SJCRH30 (cell line): ENCODE measurements at regions not wholly inside any gene's neighbourhood (a gene's known extent, or its start where the extent isn't known, plus 50 kb on each side); places are given as distances from the start of the nearest gene placed in this dataset.

Source experiments
- DNase-seq, 2 experiments: peaks; one replicate each; pipeline ENCODE4 v3.0.0-alpha.2; 2015 to 2020
- H3K27ac ChIP-seq: fragments of 250-450 bp; sonication (Bioruptor Pico); 2 replicates; pipeline ENCODE4 v1.5.1; 2020; ENCODE audit warnings: mild to moderate bottlenecking, moderate library complexity
- H3K27me3 ChIP-seq: fragments of 250-450 bp; sonication (Bioruptor Pico); 2 replicates; pipeline ENCODE4 v1.5.1; 2020; ENCODE audit warnings: mild to moderate bottlenecking, moderate library complexity
- H3K36me3 ChIP-seq: fragments of 250-450 bp; sonication (Bioruptor Pico); 2 replicates; pipeline ENCODE4 v1.5.1; 2020; ENCODE audit warnings: mild to moderate bottlenecking, moderate library complexity
- H3K4me1 ChIP-seq: fragments of 250-450 bp; sonication (Bioruptor Pico); 2 replicates; pipeline ENCODE4 v1.5.1; 2020; ENCODE audit warnings: mild to moderate bottlenecking, moderate library complexity
- H3K4me3 ChIP-seq: fragments of 250-450 bp; sonication (Bioruptor Pico); 2 replicates; pipeline ENCODE4 v1.5.1; 2020; ENCODE audit warnings: mild to moderate bottlenecking, moderate library complexity
- H3K9me3 ChIP-seq: fragments of 250-450 bp; sonication (Bioruptor Pico); replicated peaks from 2 replicates; pipeline ENCODE4 v1.5.1; 2020; ENCODE audit warnings: mild to moderate bottlenecking, moderate library complexity

DNA sequence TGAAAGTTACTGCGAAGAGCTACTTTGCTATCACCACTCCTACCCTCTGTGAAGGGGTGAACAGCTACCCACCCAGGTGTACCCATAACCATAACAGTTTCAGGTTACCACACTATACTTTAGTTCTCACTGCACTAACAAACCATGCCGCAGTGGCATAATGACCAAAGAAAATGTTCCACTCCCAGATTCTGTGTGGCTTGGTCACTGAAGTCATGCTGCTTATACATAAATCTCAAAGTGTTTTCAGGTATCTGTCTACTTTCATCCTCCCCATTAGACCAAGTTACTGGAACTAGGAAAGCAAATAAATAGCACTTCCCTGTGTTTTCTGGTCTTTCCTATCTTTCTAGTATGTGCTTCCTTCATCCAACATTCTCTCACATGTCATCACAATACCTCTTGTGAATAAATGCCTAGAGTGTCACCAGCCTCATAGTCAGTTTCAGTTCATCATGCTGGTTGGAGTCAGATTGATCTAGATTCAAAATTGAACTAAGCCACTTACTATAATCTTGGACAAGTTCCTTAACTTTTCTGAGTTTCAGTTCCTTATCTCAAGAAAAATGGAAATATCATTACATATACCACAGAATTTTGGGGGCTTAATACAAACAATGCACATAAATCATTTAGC lies 293.6 kb downstream of the FSIP2 start:
- Histone ChIP-seq H3K36me3 (no peaks in the 10 kb centered on the region), H3K27me3 (no peaks in the 10 kb centered on the region), H3K9me3 (0 out of 2 replicates have a peak, but pooled peaks cover 5% of the 10 kb centered on the region), H3K4me3 (no peak overlapping the region), H3K27ac (no peak overlapping the region), H3K4me1 (peaks cover 6% of the 10 kb centered on the region)
- peak in 1 of 2 experiments; percentile 30 for DNase-seq

DNA sequence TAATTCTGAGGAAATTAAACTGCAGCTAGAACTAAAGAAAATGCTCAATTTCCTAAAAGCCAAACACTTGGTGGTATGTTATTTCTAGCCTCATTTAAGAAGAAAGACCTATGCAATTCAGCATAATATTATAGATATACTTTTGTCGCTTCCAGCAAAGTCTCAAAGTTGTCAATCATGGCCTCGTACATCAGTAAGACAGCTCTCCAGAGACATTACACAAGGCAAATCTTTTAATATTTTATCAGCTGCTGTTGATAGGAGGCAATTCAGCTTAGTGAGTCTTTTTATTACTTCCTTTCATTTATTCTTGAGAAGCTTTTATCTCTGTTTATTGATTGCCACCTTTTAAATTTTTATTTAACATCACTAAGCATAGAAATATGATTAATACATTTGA lies 294.3 kb downstream of the FSIP2 start:
- no peaks in the 10 kb centered on the region for H3K27me3 ChIP-seq
- DNase-seq, result no peak
- no peak overlapping the region for H3K4me3 ChIP-seq
- 0 out of 2 replicates have a peak, but pooled peaks cover 5% of the 10 kb centered on the region for H3K9me3 ChIP-seq
- H3K36me3 ChIP-seq, result no peaks in the 10 kb centered on the region
- no peak overlapping the region for H3K27ac ChIP-seq
- peaks cover 8% of the 10 kb centered on the region for H3K4me1 ChIP-seq

DNA sequence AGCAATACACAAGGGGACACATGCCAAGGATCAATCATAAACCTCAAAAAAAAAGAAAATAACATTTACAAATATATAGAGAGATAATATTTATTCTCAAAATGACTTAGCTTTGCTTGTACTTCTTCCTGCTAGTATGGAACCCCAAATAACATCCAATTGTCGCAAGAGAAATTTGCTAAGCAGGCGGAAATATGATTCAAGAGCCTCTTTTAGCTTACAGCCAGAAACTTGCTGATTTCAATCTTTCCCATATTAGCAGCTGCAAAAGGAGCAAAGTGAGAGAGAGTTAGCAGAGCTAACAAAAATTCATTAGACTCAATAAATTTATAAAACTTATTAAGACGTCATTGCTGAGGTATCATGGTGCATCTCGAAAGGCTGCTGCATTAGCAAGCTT lies 294.9 kb downstream of the FSIP2 start:
- H3K36me3 ChIP-seq, result no peaks in the 10 kb centered on the region
- H3K27me3 ChIP-seq, result no peaks in the 10 kb centered on the region
- no peak overlapping the region for H3K4me3 ChIP-seq
- H3K27ac ChIP-seq, result no peak overlapping the region
- 0 out of 2 replicates have a peak, but pooled peaks cover 5% of the 10 kb centered on the region for H3K9me3 ChIP-seq
- no peak for DNase-seq
- peaks cover 8% of the 10 kb centered on the region for H3K4me1 ChIP-seq

DNA sequence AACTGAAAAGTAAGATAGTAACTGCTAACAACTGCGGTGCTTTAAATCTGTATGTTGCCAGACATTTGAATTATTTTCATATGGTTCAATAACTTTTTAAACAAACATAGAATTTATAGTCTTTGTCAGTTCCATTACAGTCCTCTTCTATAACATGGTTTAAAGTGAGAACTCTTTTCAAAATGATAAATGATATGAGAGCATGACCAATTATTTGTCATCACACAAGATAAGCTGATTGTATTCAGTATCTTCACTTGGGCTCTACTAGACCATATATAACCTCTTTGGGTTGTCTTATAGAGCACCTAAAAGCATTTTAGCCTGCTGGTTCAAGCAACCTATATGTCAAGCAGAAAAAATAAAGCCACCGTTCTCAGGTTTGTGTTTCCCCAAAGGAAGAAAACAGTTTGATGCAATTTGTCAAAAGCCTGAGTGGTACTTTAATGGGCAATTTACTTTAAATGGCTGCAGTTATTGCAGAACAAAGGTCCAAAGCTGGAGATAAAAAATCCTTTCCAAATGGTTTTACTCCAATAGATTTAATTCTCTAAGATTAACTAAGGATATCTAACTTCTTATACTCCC lies 298.4 kb downstream of the FSIP2 start:
- Histone ChIP-seq H3K27me3 (no peaks in the 10 kb centered on the region), H3K27ac (no peak overlapping the region), H3K4me3 (no peak overlapping the region), H3K36me3 (no peaks in the 10 kb centered on the region), H3K9me3 (no peaks in the 10 kb centered on the region), H3K4me1 (peaks cover 18% of the 10 kb centered on the region)
- peak in 1 of 2 experiments; percentile 47 for DNase-seq

DNA sequence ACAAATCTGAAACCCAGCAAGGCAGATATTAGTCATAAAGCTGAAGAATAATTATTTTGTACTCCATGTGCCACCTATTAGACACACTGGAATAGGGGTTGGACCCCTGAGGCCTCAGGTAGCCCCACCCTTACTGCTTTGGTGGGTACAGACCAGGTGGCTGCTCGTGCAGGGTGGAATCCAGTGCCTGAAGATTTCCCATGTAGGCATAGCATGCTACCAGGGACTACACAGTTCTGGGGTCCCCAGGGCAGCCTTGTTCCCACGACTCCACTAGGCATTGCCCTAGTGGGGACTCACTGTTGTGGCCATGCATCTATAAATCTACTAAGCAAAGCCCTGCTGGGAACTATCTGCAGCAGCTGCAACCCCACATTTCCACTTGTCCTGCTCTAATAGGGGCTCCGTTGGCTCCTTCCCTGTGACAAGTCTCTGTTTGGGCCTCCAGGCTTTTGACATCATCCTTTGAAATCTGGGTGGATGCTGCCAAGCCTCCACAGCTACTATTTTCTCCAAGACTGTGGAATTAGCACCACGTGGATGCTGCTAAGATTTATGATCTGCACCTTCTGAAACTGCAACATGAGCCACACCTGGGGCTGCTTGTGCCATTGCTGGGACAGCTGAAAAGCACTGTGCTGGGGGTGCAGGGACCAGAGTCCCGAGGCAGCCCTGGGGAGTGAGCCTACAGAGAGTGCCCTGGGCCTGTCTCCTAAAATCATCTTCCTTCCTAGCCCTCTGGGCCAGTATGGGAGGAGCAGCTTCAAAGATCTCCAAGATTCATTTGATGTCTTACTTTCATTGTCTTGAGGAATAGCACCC lies 303.8 kb downstream of the FSIP2 start:
- H3K36me3 ChIP-seq, result no peaks in the 10 kb centered on the region
- H3K4me3 ChIP-seq, result no peak overlapping the region
- H3K27ac ChIP-seq, result no peak overlapping the region
- peaks cover 10% of the 10 kb centered on the region for H3K4me1 ChIP-seq
- no peaks in the 10 kb centered on the region; the same call in 1 of the 2 replicates for H3K9me3 ChIP-seq
- DNase-seq, result peak in 1 of 2 experiments; percentile 50
- H3K27me3 ChIP-seq, result no peaks in the 10 kb centered on the region

DNA sequence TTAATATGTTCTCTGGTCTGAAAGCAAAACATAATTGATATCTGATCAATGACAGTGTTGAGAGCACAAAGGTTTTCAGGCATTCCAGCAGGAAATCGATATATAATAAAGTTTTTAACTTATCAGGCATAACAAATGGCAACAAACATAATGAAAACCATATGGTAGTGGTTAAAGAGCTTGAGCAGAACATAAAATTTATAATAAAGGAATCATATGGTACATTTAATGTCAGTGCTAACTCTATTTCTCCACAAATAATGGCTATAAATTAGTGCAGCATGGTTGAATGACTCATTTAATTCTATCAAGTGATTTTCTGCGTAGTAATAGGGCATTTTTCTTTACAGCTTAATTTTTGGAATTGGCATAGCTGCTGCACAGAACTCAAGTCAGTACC lies 306.2 kb downstream of the FSIP2 start:
- Histone ChIP-seq H3K4me1 (peaks cover 10% of the 10 kb centered on the region), H3K9me3 (no peaks in the 10 kb centered on the region; the same call in 1 of the 2 replicates), H3K27ac (no peak overlapping the region), H3K27me3 (no peaks in the 10 kb centered on the region), H3K4me3 (no peak overlapping the region), H3K36me3 (no peaks in the 10 kb centered on the region)
- no peak for DNase-seq

DNA sequence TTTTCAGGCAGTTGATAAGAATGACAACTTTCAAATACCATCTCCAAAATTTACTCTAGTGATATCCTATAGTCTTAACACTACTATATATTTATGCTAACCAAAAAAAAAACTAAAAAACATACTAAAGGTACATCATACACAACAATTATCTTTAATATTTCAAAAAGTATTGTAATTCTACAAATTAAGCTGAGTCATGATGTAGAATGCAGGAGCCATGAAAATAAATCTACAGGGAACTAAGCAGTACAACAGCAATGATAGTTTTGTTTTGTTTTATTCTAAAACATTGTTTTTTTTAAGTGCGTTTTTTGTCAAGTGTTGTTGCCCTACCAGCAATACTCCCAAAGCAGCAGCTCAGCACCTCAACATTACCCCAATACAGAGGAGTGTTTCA lies 314.3 kb downstream of the FSIP2 start:
- H3K27ac ChIP-seq, result no peak overlapping the region
- no peaks in the 10 kb centered on the region for H3K36me3 ChIP-seq
- no peak overlapping the region for H3K4me3 ChIP-seq
- no peaks in the 10 kb centered on the region for H3K27me3 ChIP-seq
- peaks cover 3% of the 10 kb centered on the region; the same call in 1 of the 2 replicates for H3K4me1 ChIP-seq
- DNase-seq, result no peak
- no peaks in the 10 kb centered on the region; the same call in 1 of the 2 replicates for H3K9me3 ChIP-seq

DNA sequence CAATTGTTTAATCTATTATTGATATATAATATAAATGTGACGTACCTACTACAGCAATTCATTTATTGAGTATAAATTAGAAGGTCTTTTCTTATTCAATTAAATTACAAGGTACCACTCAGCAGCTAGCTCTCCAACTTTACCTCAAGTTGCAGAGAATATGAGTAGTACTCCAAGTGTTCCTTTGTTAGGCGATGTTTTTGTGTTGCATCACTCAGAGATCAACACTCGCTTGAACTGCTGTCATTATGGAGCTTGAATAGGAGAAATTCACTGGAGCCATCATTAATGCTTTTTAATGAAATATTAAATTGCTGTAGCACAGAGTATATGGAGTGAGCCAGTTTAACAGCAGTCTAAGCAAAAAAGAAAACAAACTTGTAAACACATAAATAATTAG lies 320.0 kb downstream of the FSIP2 start:
- peaks cover 18% of the 10 kb centered on the region for H3K4me1 ChIP-seq
- no peaks in the 10 kb centered on the region; the same call in 1 of the 2 replicates for H3K9me3 ChIP-seq
- H3K27ac ChIP-seq, result no peak overlapping the region
- no peak overlapping the region for H3K4me3 ChIP-seq
- 0 out of 2 replicates have a peak, but pooled peaks cover 2% of the 10 kb centered on the region for H3K36me3 ChIP-seq
- no peaks in the 10 kb centered on the region for H3K27me3 ChIP-seq
- DNase-seq, result peak in 1 of 2 experiments; percentile 32

DNA sequence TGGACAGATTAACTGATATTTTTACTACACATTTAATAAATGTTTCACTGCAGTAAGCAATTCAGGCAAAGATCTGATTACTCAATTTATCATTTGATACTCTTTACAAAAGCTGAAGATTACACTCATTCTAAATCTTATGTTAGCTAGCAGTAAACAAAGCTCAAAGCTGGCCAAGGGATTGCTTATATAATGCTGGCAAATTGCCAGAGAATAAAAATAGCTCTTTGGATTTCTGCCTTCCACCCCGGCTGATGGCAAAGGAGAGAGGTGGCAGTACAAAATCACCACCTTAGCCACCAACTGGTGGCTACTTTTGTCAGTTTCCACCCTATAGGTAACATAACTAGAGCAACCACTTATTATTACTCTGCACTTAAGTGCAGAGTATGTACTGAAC lies 320.5 kb downstream of the FSIP2 start:
- Histone ChIP-seq H3K4me3 (no peak overlapping the region), H3K27ac (no peak overlapping the region)
- DNase-seq, result peak; percentile 29 to 78

DNA sequence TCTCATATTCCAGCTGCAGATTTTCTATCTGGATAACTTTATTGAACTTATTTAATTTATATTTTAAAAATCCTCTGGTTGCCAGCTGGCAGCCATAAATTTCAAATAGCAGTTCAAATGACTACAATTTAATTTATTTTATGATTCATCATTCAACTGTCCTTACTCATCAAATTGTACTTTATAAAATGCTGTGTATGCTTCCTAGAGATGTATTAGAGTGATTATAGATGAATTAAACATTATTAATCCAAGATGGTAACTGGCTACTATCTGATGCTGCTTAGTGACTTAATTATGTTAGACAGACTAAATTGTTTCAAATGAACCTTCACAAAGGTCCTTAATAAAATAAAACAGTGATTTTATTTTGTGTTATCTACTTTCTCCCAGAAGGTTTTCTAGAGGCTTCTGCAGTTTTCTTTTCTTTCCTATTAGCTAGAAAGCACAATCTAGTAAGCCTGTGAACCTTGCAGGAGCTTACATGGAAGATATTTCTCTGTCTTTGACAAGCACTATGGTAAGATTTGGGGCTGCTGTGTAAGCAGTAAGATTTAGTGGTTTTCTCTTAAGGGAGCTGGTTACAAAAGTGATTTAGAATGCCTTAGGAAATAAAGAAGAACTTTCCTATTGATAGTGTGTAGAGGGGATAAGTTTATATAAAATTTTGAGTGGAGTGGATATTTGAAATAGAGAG lies 322.3 kb downstream of the FSIP2 start:
- DNase-seq, result no peak
- Histone ChIP-seq H3K36me3 (0 out of 2 replicates have a peak, but pooled peaks cover 2% of the 10 kb centered on the region), H3K27ac (no peak overlapping the region), H3K9me3 (no peaks in the 10 kb centered on the region; the same call in 1 of the 2 replicates), H3K4me1 (peaks cover 15% of the 10 kb centered on the region), H3K27me3 (no peaks in the 10 kb centered on the region), H3K4me3 (no peak overlapping the region)

More for the DNA sequence above, 320.5 kb downstream of the FSIP2 start:
- peaks cover 18% of the 10 kb centered on the region for H3K4me1 ChIP-seq
- H3K27me3 ChIP-seq, result no peaks in the 10 kb centered on the region
- 0 out of 2 replicates have a peak, but pooled peaks cover 2% of the 10 kb centered on the region for H3K36me3 ChIP-seq
- no peaks in the 10 kb centered on the region; the same call in 1 of the 2 replicates for H3K9me3 ChIP-seq

DNA sequence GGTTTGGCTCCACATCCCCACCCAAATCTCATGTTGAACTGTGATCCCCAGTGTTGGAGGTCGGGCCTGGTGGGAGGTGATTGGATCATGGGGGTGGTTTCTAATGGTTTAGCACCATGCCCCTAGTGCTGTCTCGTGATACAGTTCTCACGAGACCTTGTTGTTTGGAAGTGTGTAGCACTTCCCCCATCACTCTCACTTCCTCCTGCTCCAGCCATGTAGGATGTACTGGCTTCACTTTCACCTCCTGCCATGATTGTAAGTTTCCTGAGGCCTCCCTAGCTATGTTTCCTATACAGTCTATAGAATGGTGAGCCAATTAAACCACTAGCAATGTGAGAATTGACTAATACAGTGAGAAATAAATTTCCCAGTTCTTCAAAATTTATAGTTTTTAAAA lies 325.9 kb downstream of the FSIP2 start:
- Histone ChIP-seq H3K4me3 (no peak overlapping the region), H3K4me1 (peaks cover 27% of the 10 kb centered on the region), H3K27me3 (no peaks in the 10 kb centered on the region), H3K27ac (no peak overlapping the region), H3K9me3 (no peaks in the 10 kb centered on the region; the same call in 1 of the 2 replicates), H3K36me3 (0 out of 2 replicates have a peak, but pooled peaks cover 2% of the 10 kb centered on the region)
- DNase-seq, result no peak

DNA sequence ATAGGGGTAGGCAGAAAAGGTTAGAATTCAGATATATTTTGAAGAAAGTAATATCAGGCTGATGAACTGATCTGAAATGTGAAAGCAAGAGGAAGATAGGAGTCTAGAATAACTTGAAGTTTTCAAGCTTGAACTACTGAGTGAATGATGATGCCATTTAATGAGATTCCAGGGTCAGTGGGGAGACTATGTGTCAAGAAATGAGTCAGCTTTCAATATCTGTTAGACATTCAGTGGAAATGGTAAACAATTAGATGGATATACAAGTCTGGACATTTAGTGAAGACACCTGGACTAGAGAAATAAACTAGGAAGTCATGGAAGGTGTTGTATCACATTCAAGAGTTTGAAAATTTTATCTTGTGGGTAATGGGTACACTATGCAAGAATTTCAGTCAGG lies 326.9 kb downstream of the FSIP2 start:
- peaks cover 5% of the 10 kb centered on the region; the same call in 1 of the 2 replicates for H3K9me3 ChIP-seq
- H3K4me3 ChIP-seq, result no peak overlapping the region
- H3K36me3 ChIP-seq, result no peaks in the 10 kb centered on the region
- no peak overlapping the region for H3K27ac ChIP-seq
- peaks cover 36% of the 10 kb centered on the region for H3K4me1 ChIP-seq
- DNase-seq, result no peak
- no peaks in the 10 kb centered on the region for H3K27me3 ChIP-seq

DNA sequence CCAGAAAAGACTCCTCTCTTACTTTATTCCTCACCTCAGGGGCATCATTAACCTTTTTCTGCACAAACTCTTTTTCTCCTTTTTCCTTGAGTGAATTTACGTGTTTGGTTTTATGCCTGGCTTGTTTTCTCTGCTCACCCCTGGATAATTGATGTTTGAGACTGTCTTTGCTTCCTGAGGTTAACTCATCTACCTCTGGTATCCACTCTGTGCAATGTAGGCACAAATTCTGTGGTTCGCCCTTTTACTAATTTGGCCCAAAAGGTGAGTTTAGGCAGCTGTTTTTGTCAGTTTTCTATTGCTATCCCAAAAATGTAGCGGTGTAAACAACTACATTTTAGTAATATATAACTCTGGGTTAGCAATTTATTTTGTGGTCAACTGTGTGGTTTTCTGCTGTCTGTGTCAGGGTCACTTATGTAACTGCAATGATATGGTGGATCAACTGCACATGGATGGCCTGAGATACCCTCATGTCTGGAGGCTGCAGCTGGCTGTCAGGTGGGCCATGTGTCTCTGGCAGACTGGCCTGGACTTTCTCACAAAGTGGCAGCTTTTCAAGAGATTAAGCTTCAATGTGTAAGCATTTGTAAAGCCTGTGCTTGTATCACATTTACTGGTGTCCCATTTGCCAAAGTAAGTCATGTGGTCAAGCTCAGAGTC lies 329.7 kb downstream of the FSIP2 start:
- Histone ChIP-seq H3K27ac (peak overlapping the region; percentile 97), H3K27me3 (no peaks in the 10 kb centered on the region), H3K4me1 (peaks cover 38% of the 10 kb centered on the region), H3K9me3 (0 out of 2 replicates have a peak, but pooled peaks cover 9% of the 10 kb centered on the region), H3K36me3 (no peaks in the 10 kb centered on the region), H3K4me3 (no peak overlapping the region)
- DNase-seq, result peak; percentile 100

DNA sequence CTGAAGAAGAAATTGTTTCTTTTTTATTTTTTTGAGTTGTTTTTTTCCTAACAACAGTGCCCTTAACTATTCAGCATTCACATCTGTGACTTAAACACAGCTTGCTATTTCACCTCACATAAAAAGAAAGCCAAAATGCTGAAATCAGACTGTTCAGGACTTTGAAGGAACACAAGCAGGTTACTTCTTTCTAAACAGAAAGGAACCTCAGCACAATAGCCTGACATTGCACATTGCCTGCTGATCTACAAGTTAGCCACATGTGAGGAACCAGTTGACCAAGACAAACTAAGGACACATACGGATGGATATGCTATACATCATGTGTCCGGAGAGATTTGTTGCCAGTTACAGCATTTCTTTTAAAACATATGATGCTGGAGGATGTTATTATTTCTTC lies 331.1 kb downstream of the FSIP2 start:
- H3K4me1 ChIP-seq, result peaks cover 38% of the 10 kb centered on the region
- 0 out of 2 replicates have a peak, but pooled peaks cover 9% of the 10 kb centered on the region for H3K9me3 ChIP-seq
- H3K36me3 ChIP-seq, result no peaks in the 10 kb centered on the region
- H3K4me3 ChIP-seq, result no peak overlapping the region
- H3K27me3 ChIP-seq, result no peaks in the 10 kb centered on the region
- peak; percentile 24 to 71 for DNase-seq
- H3K27ac ChIP-seq, result peak overlapping the region; percentile 97
